Suprapubic skin (tissue), 4 donors: ENCODE measurements at regions not wholly inside any gene's neighbourhood (a gene's known extent, or its start where the extent isn't known, plus 50 kb on each side); places are given as distances from the start of the nearest gene placed in this dataset.

ENCODE experiments used
- DNase-seq, 2 donors: peaks; one replicate each; pipeline ENCODE4 v3.0.0-alpha.2; 2019; ENCODE audit warnings: low spot score in 2 of 2
- H3K27ac ChIP-seq: fragments of 200-600 bp; sonication (generic); one replicate; pipeline ENCODE4 v1.5.1; 2019
- H3K27me3 ChIP-seq: fragments of 200-600 bp; sonication (generic); one replicate; pipeline ENCODE4 v1.5.1; 2019
- H3K36me3 ChIP-seq: fragments of 200-600 bp; sonication (generic); one replicate; pipeline ENCODE4 v1.5.1; 2019
- H3K4me1 ChIP-seq: fragments of 200-600 bp; sonication (generic); one replicate; pipeline ENCODE4 v1.5.1; 2019
- H3K4me3 ChIP-seq: fragments of 200-600 bp; sonication (generic); one replicate; pipeline ENCODE4 v1.5.1; 2019; ENCODE audit warnings: mild to moderate bottlenecking
- H3K9me3 ChIP-seq: fragments of 200-600 bp; sonication (generic); one replicate; pipeline ENCODE4 v1.5.1; 2019
- EP300 ChIP-seq: sonication (generic); formaldehyde crosslinking; IDR thresholded peaks from one replicate; pipeline ENCODE4 v1.6.1; 2017; ENCODE audit warnings: antibody characterized with exemption
- POLR2A ChIP-seq, 2 donors: fragments of 450-650 bp; IDR thresholded peaks; one replicate each; pipeline ENCODE4 v1.6.1; 2017; ENCODE audit warnings: antibody characterized with exemption in 2 of 2, mild to moderate bottlenecking in 2 of 2, moderate library complexity in 2 of 2
- POLR2AphosphoS5 ChIP-seq, 3 donors: sonication (generic); formaldehyde crosslinking; IDR thresholded peaks; one replicate each; pipeline ENCODE4 v1.6.1; 2017; ENCODE audit warnings: antibody characterized with exemption in 3 of 3
- WGBS: methylation state at CpG from one replicate; pipeline ENCODE4 v1.1.5; 2018; 5-methylcytosine and 5-hydroxymethylcytosine counted together
- TF ChIP-seq, protein P1 (sequence below), 2 donors: fragments of 200-600 bp in 1 of 2; fragments of 450-650 bp in 1 of 2; sonication (generic) in 1 of 2; IDR thresholded peaks; one replicate each; pipeline ENCODE4 v1.5.1; 2016 to 2019; ENCODE audit warnings: antibody characterized with exemption in 2 of 2, mild to moderate bottlenecking in 1 of 2, moderate library complexity in 1 of 2

DNA sequence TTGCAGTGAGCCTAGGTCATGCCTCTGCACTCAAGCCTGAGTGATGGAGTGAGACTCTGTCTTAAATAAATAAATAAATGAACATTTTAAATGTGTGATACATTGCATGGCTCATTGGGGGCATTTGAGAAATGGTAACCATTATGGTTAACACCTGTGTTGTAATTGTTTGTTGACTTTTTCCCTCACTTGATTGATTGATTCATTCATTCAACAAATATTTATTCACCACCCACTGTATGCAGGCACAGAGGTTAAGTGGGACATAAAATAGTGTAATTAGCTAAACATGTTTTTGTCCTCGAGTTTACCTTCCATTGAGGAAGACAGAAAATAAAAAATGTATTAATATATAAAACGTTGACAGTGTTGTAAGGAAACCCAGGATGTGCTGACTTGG lies 127.1 kb upstream of the ANKRD28 start:
- H3K27me3 ChIP-seq: no peaks in the 10 kb centered on the region
- H3K4me1 ChIP-seq: no peaks in the 10 kb centered on the region
- H3K9me3 ChIP-seq: no peaks in the 10 kb centered on the region
- no peak overlapping the region for H3K4me3 ChIP-seq
- WGBS: 85% methylated on average over 2 of the region's 2 CpGs
- no peak for TF ChIP-seq POLR2A (IDR thresholded peaks at IDR 0.05)
- TF ChIP-seq EP300: no peak
- TF ChIP-seq, protein P1, sequence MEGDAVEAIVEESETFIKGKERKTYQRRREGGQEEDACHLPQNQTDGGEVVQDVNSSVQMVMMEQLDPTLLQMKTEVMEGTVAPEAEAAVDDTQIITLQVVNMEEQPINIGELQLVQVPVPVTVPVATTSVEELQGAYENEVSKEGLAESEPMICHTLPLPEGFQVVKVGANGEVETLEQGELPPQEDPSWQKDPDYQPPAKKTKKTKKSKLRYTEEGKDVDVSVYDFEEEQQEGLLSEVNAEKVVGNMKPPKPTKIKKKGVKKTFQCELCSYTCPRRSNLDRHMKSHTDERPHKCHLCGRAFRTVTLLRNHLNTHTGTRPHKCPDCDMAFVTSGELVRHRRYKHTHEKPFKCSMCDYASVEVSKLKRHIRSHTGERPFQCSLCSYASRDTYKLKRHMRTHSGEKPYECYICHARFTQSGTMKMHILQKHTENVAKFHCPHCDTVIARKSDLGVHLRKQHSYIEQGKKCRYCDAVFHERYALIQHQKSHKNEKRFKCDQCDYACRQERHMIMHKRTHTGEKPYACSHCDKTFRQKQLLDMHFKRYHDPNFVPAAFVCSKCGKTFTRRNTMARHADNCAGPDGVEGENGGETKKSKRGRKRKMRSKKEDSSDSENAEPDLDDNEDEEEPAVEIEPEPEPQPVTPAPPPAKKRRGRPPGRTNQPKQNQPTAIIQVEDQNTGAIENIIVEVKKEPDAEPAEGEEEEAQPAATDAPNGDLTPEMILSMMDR (IDR thresholded peaks at IDR 0.05): no peak
- TF ChIP-seq POLR2AphosphoS5 (IDR thresholded peaks at IDR 0.05): no peak
- no peaks in the 10 kb centered on the region for H3K36me3 ChIP-seq
- no peak overlapping the region for H3K27ac ChIP-seq
- no peak for DNase-seq

DNA sequence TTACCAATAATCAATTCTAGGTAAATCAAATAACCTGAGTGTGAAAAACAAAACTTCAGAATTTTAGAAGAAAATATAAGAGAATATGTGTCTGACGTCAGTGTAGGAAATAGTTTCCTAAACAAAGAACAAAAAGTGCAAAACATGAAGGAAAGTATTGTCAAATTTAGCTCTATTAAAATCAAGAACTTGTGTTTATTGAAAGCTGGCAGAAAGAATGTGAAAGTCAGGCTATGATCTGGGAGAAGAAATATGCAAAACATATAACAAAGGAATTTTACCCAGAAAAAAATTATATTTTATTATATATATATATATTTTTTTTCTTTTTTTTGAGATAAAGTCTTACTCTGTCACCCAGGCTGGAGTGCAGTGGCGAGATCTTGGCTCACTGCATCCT lies 129.1 kb upstream of the ANKRD28 start:
- Histone ChIP-seq H3K4me3 (no peak overlapping the region), H3K27me3 (no peaks in the 10 kb centered on the region), H3K36me3 (no peaks in the 10 kb centered on the region), H3K27ac (no peak overlapping the region), H3K4me1 (no peaks in the 10 kb centered on the region), H3K9me3 (no peaks in the 10 kb centered on the region)
- TF ChIP-seq EP300 (no peak), POLR2AphosphoS5 (IDR thresholded peaks at IDR 0.05) (no peak), POLR2A (IDR thresholded peaks at IDR 0.05) (no peak)
- TF ChIP-seq, protein P1 (IDR thresholded peaks at IDR 0.05): no peak
- no peak for DNase-seq
- WGBS: 81% methylated on average over 2 of the region's 2 CpGs

DNA sequence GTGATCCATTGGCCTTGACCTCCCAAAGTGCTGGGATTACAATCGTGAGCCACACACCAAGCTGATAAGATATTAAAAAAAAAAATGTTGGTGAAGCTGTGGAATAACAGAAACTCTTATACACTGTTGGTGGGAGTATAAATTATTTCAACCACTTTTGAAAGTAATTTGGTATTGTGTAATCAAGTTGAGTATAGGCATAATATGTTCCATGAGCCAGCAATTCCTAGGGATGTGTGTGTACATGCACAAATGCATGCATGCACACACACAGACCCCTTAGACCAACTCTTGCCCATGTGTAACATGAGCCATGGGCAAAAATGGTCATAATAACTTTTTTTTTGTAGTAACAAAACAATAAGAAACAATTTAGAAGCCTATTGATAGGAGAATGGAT lies 130.2 kb upstream of the ANKRD28 start:
- peaks cover 5% of the 10 kb centered on the region for H3K4me1 ChIP-seq
- H3K36me3 ChIP-seq: no peaks in the 10 kb centered on the region
- H3K9me3 ChIP-seq: no peaks in the 10 kb centered on the region
- H3K27ac ChIP-seq: no peak overlapping the region
- TF ChIP-seq, protein P1 (IDR thresholded peaks at IDR 0.05): no peak
- TF ChIP-seq POLR2A (IDR thresholded peaks at IDR 0.05) (no peak), POLR2AphosphoS5 (IDR thresholded peaks at IDR 0.05) (no peak), EP300 (no peak)
- no peaks in the 10 kb centered on the region for H3K27me3 ChIP-seq
- no peak overlapping the region for H3K4me3 ChIP-seq
- DNase-seq: no peak
- WGBS: 74% methylated on average over 1 of the region's 1 CpG

DNA sequence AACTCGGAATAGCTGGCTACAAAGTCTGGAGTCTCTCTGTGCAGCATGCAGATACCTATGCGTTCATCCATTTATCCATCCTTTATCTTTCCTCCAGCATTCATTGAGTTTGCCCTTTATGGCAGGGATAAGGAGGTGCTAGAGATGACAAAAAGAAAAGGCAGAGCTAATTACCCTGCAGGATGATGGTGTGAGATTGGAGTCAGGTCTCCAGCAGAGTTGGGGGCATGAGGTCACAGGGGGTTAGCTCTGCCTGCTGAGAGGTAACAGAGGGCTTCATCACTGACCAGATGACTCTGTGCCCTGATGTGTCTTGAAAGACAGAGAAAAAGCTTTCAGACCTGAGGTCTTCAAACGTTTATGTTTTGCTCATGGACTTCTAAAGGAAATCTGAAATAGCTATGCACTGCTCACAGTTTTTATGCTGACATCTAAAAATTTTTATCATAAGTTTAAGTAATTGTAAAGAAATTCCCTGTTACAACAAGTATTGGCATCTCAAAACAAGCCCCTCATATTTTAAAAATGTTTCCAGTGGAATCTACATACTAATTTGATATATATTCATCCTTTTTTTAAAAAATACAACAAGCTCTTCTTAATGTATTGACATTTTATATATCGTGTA lies 132.3 kb upstream of the ANKRD28 start:
- Histone ChIP-seq H3K9me3 (no peaks in the 10 kb centered on the region), H3K27ac (no peak overlapping the region), H3K4me1 (peaks cover 5% of the 10 kb centered on the region), H3K27me3 (no peaks in the 10 kb centered on the region), H3K4me3 (no peak overlapping the region), H3K36me3 (no peaks in the 10 kb centered on the region)
- 70% methylated on average over 4 of the region's 4 CpGs for WGBS
- TF ChIP-seq, protein P1 (IDR thresholded peaks at IDR 0.05): no peak
- no peak for TF ChIP-seq POLR2AphosphoS5 (IDR thresholded peaks at IDR 0.05)
- TF ChIP-seq EP300: no peak
- TF ChIP-seq POLR2A (IDR thresholded peaks at IDR 0.05): no peak
- no peak for DNase-seq

DNA sequence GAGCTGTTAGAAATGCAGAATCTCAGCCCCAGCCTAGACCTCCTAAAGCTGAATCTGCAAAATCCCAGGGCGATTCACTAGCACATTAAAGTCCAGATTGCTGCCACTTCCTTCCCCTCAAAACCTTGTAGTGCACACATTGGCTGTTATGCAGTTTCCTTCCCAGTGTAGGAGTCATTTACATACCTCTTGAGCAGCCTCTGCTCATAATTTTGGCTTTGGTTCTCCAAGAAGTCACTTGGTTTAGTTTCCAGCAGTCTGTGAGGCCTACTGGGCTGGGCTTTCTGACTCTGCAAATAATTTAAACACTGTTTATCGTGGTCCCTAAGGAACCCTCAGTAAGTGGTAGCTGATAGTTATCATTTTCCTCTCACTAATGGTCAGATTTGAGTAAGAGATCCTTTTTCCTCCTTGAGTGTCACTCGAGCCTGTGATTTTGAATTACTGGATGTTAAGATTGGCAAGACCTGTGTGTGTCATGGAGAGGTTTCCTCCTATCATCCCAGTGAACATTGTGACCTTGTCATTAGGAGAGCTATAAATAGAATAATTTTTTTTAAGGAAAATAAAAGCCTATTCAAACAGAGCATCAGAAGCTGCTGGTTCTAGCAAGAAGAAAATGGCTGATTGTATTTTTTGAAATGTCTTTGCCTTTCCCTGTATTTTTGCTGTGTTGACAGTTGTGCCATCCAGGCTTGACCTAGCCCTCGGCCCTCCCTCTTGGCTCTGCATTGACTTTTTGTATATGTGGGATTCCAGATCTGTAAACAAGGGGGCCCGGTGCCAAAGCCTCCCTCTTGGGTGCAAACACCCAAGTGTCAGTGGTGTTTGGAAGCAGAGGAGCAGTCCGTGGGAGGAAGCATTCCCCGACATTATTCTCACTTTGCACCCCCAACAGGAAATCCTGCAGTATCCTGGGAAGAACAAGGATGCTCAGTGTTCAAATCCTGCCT lies 134.8 kb upstream of the ANKRD28 start:
- no peaks in the 10 kb centered on the region for H3K9me3 ChIP-seq
- peak overlapping the region; percentile 33 for H3K27ac ChIP-seq
- TF ChIP-seq EP300 (no peak), POLR2AphosphoS5 (IDR thresholded peaks at IDR 0.05) (no peak), POLR2A (IDR thresholded peaks at IDR 0.05) (no peak)
- TF ChIP-seq, protein P1 (IDR thresholded peaks at IDR 0.05): no peak
- no peaks in the 10 kb centered on the region for H3K36me3 ChIP-seq
- H3K4me3 ChIP-seq: no peak overlapping the region
- H3K27me3 ChIP-seq: no peaks in the 10 kb centered on the region
- WGBS: 57% methylated on average over 7 of the region's 7 CpGs
- no peak for DNase-seq
- peaks cover 11% of the 10 kb centered on the region for H3K4me1 ChIP-seq
